Myocyte (in vitro differentiated cells): ENCODE measurements at regions not wholly inside any gene's neighbourhood (a gene's known extent, or its start where the extent isn't known, plus 50 kb on each side); places are given as distances from the start of the nearest gene placed in this dataset.

Source experiments
- DNase-seq: peaks from one replicate; pipeline ENCODE4 v3.0.0-alpha.2; 2012; ENCODE audit warnings: low read depth

DNA sequence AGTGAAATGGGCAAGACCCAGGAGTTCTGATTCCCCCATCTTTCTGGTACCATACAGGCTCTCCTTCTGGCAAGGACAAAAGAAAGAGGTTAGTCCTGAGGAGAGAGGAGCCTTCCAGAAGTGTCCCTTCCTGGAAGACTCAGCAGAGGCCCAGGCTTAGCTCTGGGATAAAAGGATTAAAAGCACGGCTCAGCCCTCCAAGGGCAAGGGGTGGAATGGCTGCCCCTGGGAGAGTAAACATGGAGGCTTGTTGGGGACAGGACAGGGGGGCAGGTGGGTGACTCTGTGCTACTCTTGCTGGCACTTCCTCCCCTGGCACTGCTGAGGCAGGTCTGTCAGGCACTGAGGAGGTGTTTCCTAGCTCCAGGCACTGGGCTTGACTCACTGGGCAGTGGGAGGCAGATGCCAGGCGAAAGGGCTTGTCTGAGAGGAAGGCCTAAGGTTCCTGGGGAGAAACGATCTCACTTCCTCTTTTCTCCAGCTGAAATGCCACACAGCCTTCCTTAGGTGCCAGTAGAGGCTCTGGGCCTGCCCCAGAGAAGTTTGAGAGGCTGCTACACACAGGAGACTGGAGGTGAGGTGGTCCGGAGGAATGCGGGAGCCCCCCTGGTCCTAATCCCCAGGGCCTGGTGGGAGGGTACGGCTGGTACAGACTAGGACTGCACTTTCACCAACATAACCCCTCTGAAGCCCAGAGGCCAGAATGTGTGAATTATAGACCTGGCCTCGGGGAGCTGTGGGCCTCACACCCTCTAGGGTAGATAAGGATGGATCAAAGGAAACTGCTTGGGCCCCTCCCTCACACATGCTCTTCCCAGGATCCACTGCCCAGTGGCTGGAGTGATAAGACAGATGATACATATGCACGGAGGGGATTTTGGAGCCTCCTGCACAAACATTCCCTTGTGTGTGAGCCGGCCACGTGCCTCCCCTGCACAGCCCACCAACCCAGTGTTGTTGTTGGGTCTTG is 63.2 kb upstream of the PODXL start:
- DNase-seq = peak; percentile 49

DNA sequence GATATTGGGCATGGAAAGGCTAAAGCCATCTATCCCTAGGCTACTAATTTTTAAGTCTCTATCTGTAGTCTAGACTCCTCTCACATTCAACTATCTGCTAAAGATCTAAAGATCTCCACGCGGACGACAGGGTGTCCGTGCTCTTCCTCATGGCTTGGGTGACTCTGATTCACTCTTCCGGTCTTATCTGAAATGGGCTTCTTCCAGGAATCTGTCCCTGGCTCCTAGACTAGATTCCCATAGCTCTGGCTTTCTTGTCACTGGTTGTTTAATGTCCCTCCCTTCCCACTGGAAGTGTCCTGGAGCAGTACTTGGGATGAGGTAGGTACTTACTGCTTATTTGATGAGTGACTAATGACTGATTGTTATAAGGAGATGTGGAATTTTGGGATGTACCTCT is 62.0 kb upstream of the PODXL start:
- DNase-seq = no peak

DNA sequence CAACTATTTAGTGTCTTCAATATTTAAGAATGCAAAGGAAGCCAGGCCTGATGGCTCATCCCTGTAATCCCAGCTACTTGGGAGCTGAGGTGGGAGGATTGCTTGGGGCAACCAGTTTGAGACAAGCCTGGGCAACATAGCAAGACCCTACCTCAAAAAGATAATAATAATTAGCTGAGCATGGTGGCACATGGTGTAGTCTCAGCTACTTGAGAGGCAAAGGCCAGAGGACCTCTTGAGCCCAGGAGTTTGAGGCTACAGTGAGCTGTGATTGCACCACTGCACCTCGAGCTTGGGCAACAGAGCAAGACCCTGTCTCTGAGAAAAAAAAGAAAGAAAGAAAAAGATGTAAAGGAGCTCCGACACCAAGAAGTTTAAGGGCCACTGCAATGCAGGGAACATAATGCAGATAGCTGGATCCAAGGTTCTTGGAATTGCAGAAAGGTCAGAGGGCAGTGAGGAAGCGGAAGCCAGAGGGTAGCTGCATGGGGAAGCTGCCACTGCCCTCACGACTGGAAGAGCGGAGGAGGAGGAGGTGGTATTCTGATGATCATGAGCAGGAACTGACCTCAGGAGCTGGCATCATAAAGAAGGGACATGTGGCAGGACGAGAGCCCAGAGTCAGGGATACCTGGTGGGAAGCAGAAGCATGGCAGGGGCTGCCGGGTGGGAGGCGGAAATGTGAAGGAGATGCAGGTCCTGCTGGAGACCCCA is 60.2 kb upstream of the PODXL start:
- DNase-seq = no peak

DNA sequence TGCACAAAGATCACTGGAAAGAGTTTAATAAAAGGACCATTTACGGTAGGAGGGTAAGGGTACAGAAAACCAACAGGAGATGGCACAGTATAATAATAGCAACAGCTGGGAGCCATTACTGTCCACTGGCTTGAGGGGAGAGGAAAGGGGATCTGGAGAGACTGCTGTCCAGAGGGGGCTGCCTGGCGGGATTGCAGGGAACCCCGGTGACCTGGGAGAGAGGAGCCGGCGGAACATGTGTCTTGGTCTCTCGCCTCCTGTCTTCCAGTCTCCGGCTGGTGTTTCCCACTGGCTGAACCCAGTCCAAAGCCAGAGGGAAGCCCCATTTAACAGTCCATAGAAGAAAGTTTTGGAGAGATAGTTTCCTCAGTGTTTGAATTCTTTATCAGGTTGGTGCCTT is 57.5 kb upstream of the PODXL start:
- no peak for DNase-seq

DNA sequence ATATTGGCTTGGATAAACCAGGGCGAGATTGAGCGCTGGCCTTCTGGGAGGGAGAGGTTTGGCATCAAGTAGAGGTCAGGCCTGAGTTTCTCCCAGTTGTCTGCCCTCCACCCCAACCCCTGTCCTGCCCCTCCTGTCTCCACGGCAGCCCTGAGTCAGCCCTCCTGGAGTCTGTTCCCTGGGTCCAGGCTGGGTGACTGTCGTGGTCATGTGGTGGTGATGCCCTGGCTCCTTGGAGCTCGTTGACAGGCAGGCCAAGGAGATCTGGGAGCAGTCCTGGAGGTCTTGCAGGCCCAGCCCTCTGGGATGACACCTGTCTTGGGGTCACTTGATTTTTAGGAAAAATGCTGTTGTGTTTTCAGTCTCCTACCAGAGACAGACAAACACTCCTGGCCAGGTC is 53.6 kb upstream of the PODXL start:
- peak; percentile 61 for DNase-seq

DNA sequence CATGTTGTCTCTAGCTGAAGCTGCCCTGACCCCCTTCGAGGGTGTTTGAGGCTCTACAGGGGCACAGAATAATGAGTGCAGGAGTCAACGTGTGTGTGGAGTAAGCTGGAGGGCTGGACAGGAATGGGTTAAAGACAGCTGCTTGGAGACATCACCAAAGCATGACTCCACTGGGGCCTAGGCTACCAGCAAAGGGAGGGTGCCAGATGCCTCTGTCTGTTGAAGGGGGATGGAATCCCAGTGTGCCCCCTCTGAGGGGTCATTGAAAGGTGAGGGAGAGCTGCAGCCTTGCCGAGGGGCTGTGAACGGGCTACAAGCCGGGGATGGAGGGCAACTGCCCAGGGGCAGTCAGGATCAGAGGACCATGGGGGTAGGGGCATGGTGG is 51.7 kb upstream of the PODXL start:
- DNase-seq = peak; percentile 86

DNA sequence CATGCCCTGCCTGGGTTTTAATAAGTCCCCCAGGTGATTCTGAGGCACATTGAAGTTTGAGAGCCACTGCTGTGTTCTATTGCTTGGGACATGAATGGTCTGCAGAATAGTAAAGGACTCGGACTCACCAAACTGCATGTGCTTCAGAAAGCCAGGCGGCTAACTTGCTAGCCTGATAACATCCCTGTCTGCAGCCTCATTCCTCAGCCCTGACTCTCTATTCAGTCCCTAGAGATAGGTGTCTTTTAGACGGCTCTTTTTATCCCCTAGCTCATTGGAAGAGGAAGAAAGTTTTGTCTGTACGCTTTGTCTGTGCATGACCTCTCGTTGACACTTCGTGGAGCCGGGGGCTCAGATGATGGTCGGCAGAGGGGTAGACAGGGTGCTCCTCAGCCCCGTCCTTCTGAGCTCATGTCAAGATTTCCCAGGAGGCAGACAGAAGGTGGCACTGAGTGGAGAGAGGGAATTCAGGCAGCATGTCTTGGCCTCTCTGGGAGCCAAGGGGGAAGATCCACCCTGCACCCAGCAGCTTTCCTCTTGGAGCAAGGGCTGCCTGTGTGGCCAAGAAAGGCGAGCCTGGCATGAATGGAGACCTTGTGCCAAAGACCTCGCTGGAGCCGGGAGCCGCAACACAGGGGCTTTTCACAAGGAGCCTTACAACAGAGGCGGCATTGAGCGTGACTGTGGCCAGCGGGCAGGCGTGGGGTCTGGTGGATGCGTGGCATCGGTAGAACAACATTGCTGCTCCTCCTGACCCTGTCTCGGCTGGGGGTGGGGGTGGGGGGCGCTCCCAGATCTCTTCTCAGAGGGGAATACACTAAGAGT is 51.1 kb upstream of the PODXL start:
- no peak for DNase-seq

DNA sequence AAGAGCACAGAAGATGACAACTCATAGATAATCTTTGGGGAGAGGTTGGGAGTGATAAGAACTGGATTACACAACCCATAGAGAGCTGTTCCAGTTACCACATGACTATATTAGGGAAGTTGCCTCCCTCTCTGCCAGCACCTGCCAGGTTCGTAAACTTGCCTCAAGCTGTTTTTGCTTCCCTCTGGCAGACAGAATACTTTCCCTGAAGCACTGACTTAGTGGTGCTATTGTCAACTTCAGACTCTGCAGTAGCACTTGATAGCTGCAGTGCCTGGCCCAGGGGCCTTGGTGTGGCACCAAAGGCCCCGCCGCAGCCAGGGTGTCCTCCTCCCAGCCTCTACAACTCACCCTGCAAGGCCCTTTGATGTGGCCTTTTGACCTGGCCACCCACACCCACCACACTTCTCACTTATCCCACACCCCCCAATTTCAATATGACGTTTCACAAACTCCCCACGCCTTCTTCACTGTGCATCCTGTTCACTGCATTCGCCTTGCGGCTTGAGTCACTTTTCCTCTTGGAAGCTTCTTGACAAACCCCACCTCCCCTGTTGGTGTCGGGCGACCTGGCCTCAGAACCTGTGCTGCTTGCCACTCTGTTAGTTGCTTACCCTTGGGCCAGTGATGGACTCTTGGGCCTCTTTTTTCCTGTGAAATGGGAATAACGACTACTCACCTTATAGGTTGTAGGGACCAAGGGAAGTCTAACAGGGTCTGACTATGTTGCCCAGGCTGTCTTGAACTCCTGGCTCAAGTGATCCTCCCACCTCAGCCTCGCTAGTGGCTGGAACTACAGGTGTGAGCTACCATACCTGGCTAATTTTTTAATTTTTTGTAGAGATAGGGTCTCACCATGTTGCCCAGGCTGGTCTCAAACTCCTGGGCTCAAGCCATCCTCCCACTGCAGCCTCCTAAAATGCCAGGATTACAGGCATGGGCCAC is 50.2 kb upstream of the PODXL start:
- DNase-seq = no peak
